H54 (cell line): ENCODE measurements at regions not wholly inside any gene's neighbourhood (a gene's known extent, or its start where the extent isn't known, plus 50 kb on each side); places are given as distances from the start of the nearest gene placed in this dataset.

Experiments used
- DNase-seq: peaks from one replicate; pipeline ENCODE4 v3.0.0; 2011; ENCODE audit warnings: low spot score, mixed read lengths; ENCODE audit not compliant: insufficient read length
- FAIRE-seq: peaks from 3 replicates; lab custom pipeline; 2011; peaks lifted over from hg19 to GRCh38; lab: Jason Lieb, UNC
- POLR2A ChIP-seq: IDR thresholded peaks from 2 replicates; pipeline ENCODE4 v1.6.1; 2011; ENCODE audit warnings: low read depth, mild to moderate bottlenecking, low read length

DNA sequence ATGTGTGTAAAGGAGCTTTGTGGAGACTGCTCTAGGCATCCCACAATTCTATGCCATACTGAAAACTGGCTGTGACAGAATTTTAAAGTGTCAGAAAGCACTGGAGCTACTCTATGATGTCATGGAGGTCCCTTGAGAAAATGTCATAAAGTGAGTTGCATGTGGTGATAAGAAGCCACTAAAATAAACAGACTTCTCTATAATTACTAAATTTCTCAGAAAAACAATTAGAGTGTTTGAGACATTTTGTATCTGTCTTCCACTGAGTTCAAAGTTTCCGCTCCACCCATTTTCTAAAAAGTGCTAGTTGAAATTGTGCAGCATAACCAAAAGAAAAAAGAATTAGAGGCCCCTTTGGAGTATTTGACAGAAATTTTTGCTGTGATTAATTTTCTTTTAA is 603.9 kb downstream of the KCNJ2 start:
- DNase-seq (no peak), FAIRE-seq (no peak)
- no peak for TF ChIP-seq POLR2A

DNA sequence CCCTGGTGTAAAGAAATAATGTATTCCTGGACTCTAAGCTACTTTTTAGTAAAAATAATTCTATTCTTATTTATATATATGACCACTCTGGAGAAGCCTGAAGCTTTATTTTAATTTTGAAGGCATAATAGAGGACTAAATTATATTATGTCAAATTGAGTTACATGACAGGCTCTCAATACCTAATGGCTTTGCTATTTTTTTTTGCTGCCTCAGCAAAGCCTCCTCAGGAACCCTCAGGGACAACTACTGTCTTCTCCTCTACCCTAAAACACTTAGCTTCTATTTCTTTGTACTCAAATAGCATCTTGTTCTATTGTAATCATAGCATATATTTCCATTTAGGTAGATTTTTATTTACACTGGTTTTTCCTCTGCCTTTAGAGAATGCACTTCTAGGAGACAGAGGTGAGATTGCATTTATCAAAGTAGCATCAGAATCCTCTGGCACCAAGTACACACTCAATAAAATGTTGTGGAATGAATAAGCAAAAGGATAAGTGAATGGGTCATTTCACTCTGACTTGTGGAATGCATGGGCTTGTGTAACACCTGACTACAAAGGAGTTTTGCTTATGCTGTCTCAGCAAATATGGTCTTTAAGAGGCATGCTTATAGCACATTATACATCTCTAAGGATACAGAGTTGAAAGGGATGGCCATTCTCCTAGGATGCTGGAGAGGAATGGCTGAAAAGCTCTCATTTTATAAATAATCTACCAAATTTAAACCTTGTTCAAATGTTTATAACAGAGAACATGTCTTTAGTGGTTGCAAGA is 605.2 kb downstream of the KCNJ2 start:
- no peak for TF ChIP-seq POLR2A
- no peak for FAIRE-seq
- DNase-seq = no peak

DNA sequence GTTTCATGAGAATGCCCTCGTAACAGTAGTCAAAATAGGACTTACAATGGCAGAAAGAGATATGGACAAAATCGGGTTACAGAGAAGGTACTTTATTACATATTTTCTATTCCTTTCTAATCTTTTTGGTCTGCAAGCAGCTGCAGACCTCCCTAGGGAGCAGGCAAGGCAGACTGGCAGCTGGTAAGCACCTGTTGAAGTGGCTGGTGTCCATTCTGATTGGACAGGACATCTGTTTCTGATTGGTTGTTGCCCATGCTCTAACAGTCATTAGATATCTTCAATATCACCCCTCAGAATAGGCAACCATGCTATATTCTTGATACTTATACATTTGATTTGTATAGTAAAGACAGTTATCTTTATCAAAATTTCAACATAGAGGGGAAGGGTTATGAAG is 606.3 kb downstream of the KCNJ2 start:
- no peak for DNase-seq

GRCh38 chr17:70776441-70776840 is 607.1 kb downstream of the KCNJ2 start:
- DNase-seq = no peak
- no peak for TF ChIP-seq POLR2A
- FAIRE-seq = peak; percentile 23

More for the DNA sequence above, 606.3 kb downstream of the KCNJ2 start:
- no peak for TF ChIP-seq POLR2A
- no peak for FAIRE-seq

- no peak for FAIRE-seq
- no peak for TF ChIP-seq POLR2A
- no peak for DNase-seq
These were observed 610.7 kb downstream of the KCNJ2 start for GRCh38 chr17:70780031-70780430.

GRCh38 chr17:70786081-70786480 is 616.7 kb downstream of the KCNJ2 start:
- TF ChIP-seq POLR2A = no peak
- FAIRE-seq (no peak), DNase-seq (no peak)

DNA sequence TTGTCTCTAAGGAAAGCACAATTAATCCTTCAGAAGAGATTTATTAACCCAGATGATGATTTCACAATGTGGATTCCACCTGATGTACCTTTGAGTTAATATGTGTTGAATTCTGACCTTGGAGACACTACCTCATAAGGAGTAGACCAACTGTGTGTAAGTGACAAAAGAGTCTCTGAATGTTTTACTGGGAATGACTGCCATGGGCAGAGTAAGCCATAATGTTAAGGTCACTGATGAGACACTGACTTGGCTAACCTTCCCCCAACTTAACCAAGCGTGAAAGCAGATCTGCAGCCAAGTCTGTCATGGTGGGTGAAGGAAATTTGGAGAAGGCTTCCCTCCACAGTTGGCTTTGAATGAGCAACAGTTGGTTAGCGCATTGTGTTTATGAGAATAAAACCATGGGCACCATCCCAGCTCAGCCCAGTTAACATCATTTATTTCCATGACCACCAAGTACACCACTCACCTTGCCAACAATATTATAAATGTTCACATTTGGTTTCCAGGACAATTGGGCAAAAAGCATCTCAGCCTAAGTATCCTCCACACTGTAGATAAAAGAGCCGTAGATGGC is 618.5 kb downstream of the KCNJ2 start:
- peak; percentile 61 for FAIRE-seq
- DNase-seq = no peak
- no peak for TF ChIP-seq POLR2A

- no peak for TF ChIP-seq POLR2A
- DNase-seq = no peak
- no peak for FAIRE-seq
These were observed 622.6 kb downstream of the KCNJ2 start for GRCh38 chr17:70791748-70792443.

DNA sequence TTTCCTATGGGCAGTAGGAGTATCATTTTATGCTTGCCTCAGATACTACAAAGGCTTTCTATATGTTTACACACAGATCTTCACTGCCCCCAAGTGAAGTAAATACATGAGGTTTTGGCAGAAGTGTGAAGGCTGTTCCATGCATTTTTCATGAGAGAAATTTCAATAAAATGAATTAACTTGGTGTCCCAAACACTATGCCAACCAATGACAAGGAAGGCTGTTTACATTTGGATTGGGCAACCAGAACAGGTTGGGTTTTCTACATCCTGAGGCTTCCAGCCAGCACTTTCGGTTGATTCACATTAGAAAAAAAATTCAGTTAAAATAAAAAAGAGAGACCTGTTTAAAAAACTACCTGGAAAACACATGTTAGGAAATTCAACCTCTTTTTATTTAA is 625.4 kb downstream of the KCNJ2 start:
- no peak for TF ChIP-seq POLR2A
- no peak for FAIRE-seq
- DNase-seq = no peak

- FAIRE-seq (no peak), DNase-seq (no peak)
- TF ChIP-seq POLR2A = no peak
These were observed 626.3 kb downstream of the KCNJ2 start for GRCh38 chr17:70795620-70796019.

- DNase-seq = no peak
- no peak for TF ChIP-seq POLR2A
- FAIRE-seq = no peak
These were observed 627.4 kb downstream of the KCNJ2 start for GRCh38 chr17:70796757-70797156.

DNA sequence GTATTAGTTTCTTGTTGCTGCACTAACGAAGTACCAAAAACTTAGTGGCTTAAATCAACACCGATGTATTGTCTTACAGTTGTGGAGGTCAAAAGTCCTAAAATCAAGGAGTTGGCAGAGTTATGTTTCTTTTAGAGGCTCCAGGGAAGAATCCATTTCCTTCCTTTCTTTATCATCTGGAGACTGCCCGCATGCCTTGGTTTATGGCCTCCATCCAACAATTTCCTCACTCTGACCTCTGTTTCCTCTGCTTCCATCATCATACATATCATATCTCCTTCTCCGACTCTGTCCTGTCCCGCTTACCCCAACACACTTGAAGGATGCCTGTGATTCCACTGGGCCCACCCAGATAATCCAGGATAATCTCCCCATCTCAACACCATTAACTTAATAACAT is 627.8 kb downstream of the KCNJ2 start:
- TF ChIP-seq POLR2A = no peak

DNA sequence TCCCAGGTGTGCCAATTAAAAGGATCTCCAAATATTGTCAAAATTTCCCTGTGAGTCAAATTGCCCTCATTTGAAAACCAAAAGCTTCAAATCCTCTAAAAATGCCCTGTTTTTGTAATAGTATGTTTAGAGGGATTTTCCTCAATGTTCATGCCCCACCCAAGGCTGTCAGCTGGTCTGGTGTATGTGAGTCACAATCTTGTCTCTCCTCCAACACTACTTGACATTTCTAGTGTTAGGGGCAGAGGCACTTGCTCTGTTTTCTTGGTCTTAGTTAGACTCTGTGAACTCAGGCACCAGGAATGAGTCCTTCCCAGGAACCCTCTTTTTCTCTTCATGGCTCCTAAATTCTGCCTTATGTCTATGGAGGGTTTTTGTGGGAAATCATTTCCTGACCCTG is 634.8 kb downstream of the KCNJ2 start:
- DNase-seq = no peak
- peak; percentile 87 for FAIRE-seq
- TF ChIP-seq POLR2A = no peak

More for the DNA sequence above, 627.8 kb downstream of the KCNJ2 start:
- no peak for DNase-seq
- no peak for FAIRE-seq

- TF ChIP-seq POLR2A = no peak
- FAIRE-seq = peak; percentile 91
These were observed 639.3 kb downstream of the KCNJ2 start for GRCh38 chr17:70808596-70808995.

More at GRCh38 chr17:70808596-70808995, 639.3 kb downstream of the KCNJ2 start:
- peak; percentile 3 for DNase-seq
